Natural killer cell (primary cell): ENCODE measurements at regions not wholly inside any gene's neighbourhood (a gene's known extent, or its start where the extent isn't known, plus 50 kb on each side); places are given as distances from the start of the nearest gene placed in this dataset.

Source experiments
- ATAC-seq, 3 donors: fragments of 150-1000 bp in 2 of 3; fragments of 200-7000 bp in 1 of 3; cut with Tn5 transposase; 1 replicate in 1 of 3; 2 replicates in 2 of 3; pipeline ENCODE4 v1.10.0; 2021; ENCODE audit warnings: mild to moderate bottlenecking in 2 of 3, moderate library complexity in 2 of 3
- DNase-seq, 2 donors: peaks; one replicate each; pipeline versions ENCODE4 v3.0.0 to v3.0.0-alpha.2; 2013 to 2021; ENCODE audit warnings: mixed read lengths in 1 of 2
- H3K27ac ChIP-seq: one replicate; pipeline ENCODE4 v1.5.1; 2013; ENCODE audit warnings: mild to moderate bottlenecking, low read length
- H3K27me3 ChIP-seq: one replicate; pipeline ENCODE4 v1.6.1; 2013; ENCODE audit warnings: low read length; ENCODE audit not compliant: control insufficient read depth, insufficient read depth
- H3K36me3 ChIP-seq: one replicate; pipeline ENCODE4 v1.6.1; 2013; ENCODE audit warnings: low read length; ENCODE audit not compliant: control insufficient read depth, insufficient read depth
- H3K4me1 ChIP-seq: one replicate; pipeline ENCODE4 v1.6.1; 2013; ENCODE audit warnings: low read length; ENCODE audit not compliant: control insufficient read depth, insufficient read depth
- H3K4me3 ChIP-seq: one replicate; pipeline ENCODE4 v1.5.1; 2013; ENCODE audit warnings: low read length
- H3K9me3 ChIP-seq: one replicate; pipeline ENCODE4 v1.6.1; 2013; ENCODE audit warnings: low read length; ENCODE audit not compliant: control insufficient read depth, insufficient read depth
- H3K27ac Mint-ChIP-seq, 2 donors: one replicate each; pipeline ENCODE4 v1.8.0; 2022; ENCODE audit warnings: mild to moderate bottlenecking in 2 of 2, mixed read lengths in 2 of 2, moderate library complexity in 1 of 2
- H3K27me3 Mint-ChIP-seq, 2 donors: one replicate each; pipeline ENCODE4 v1.8.0; 2022; ENCODE audit warnings: low read depth in 2 of 2, mixed read lengths in 2 of 2
- H3K36me3 Mint-ChIP-seq: one replicate; pipeline ENCODE4 v1.8.0; 2022; ENCODE audit warnings: mixed read lengths
- H3K4me1 Mint-ChIP-seq, 2 donors: one replicate each; pipeline ENCODE4 v1.8.0; 2022; ENCODE audit warnings: mixed read lengths in 2 of 2
- H3K4me3 Mint-ChIP-seq: one replicate; pipeline ENCODE4 v1.8.0; 2022; ENCODE audit warnings: mild to moderate bottlenecking, moderate library complexity, mixed read lengths
- H3K9me3 Mint-ChIP-seq, 2 donors: one replicate each; pipeline ENCODE4 v1.8.0; 2022; ENCODE audit warnings: mixed read lengths in 2 of 2
- WGBS: methylation state at CpG from one replicate; pipeline ENCODE4 v1.1.7; 2013; ENCODE audit warnings: missing lambda C conversion rate; ENCODE audit not compliant: insufficient coverage; 5-methylcytosine and 5-hydroxymethylcytosine counted together
- intact Hi-C: fragments of 100-400 bp; cut with micrococcal nuclease; formaldehyde crosslinking; loops from one replicate; pipeline ENCODE4 v1.14.2; 2022
- TF ChIP-seq, protein P1 (sequence below): fragments of 200-600 bp; IDR thresholded peaks from one replicate; pipeline ENCODE4 v1.8.0; 2022; ENCODE audit warnings: antibody characterized with exemption

DNA sequence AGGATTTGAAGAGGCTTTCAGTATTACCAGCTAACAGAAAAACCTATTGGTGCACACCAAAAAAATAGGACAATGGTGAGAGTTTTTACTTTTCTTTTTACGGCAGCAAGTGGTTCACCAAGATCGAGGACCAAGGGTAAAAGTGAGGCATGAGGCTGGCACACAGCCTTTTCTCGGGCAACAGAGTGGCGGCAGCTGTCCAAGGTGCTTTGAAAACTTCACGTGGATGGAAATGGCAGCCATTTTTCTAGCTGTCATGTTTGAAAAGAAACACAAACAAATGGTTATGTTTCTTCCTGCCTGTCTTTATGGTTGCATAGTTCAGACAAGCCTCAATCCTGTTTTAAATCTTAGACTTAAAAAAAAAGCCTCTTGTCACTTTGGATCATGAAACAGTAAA is 812.5 kb upstream of the CHAC2 start:
- Mint-ChIP-seq H3K4me1 (no peaks in the 10 kb centered on the region), H3K27me3 (no peaks in the 10 kb centered on the region), H3K36me3 (no peaks in the 10 kb centered on the region), H3K9me3 (peaks cover 9 to 10% of the 10 kb centered on the region in 2 donors), H3K27ac (no peak overlapping the region), H3K4me3 (no peak overlapping the region)
- Histone ChIP-seq H3K9me3 (no peaks in the 10 kb centered on the region), H3K27ac (no peak overlapping the region), H3K4me3 (no peak overlapping the region), H3K27me3 (no peaks in the 10 kb centered on the region), H3K4me1 (no peaks in the 10 kb centered on the region), H3K36me3 (no peaks in the 10 kb centered on the region)
- WGBS, result 75% methylated on average over 5 of the region's 5 CpGs
- ATAC-seq, result no peak
- no peak for DNase-seq
- intact Hi-C loops, result no loop called here
- TF ChIP-seq, protein P1, sequence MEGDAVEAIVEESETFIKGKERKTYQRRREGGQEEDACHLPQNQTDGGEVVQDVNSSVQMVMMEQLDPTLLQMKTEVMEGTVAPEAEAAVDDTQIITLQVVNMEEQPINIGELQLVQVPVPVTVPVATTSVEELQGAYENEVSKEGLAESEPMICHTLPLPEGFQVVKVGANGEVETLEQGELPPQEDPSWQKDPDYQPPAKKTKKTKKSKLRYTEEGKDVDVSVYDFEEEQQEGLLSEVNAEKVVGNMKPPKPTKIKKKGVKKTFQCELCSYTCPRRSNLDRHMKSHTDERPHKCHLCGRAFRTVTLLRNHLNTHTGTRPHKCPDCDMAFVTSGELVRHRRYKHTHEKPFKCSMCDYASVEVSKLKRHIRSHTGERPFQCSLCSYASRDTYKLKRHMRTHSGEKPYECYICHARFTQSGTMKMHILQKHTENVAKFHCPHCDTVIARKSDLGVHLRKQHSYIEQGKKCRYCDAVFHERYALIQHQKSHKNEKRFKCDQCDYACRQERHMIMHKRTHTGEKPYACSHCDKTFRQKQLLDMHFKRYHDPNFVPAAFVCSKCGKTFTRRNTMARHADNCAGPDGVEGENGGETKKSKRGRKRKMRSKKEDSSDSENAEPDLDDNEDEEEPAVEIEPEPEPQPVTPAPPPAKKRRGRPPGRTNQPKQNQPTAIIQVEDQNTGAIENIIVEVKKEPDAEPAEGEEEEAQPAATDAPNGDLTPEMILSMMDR, result no peak

DNA sequence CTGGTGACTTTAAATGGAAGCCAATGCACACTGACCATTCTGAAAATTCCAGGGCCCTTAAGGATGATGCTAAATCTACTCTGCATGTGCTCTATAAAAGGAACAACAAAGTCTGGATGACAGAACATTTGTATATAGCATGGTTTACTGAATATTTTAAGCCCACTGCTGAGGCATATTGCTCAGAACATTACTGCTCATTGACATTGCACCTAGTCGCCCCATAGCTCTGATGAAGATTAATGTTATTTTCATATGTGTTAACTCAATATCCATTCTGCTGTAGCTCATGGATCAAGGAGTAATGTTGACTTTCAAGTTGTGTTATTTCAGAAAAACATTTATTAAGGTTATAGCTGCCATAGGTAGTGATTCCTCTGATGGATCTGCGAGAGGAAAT is 827.5 kb upstream of the CHAC2 start:
- intact Hi-C loops, result no loop called here
- H3K9me3 Mint-ChIP-seq, result peaks cover 7 to 12% of the 10 kb centered on the region in 2 donors

DNA sequence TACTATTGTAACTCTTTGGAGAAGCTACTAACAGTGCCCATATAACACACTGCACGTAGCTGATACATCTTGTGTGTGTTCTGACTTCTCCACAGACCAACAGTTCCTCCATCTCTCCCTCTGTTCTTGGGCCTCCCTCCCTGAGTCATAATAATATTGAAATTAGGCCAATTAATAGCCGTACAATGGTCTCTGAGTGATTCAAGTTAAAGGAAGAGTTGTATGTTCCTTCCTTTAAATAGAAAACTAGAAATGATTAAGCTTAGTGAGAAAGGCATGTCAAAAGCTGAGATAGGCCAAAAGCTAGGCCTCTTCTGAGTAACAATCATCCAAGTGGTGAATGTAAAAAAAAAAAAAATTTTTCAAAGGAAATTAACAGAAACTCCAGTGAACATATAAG is 828.4 kb upstream of the CHAC2 start:
- no peaks in the 10 kb centered on the region for H3K27me3 Mint-ChIP-seq
- H3K9me3 Mint-ChIP-seq, result peaks cover 7 to 12% of the 10 kb centered on the region in 2 donors
- no peaks in the 10 kb centered on the region for H3K36me3 Mint-ChIP-seq
- Histone ChIP-seq H3K27ac (no peak overlapping the region), H3K9me3 (no peaks in the 10 kb centered on the region), H3K27me3 (no peaks in the 10 kb centered on the region), H3K4me3 (no peak overlapping the region), H3K36me3 (no peaks in the 10 kb centered on the region), H3K4me1 (no peaks in the 10 kb centered on the region)
- intact Hi-C loops, result no loop called here
- H3K4me3 Mint-ChIP-seq, result no peak overlapping the region
- DNase-seq, result no peak
- TF ChIP-seq, protein P1, result no peak
- H3K4me1 Mint-ChIP-seq, result no peaks in the 10 kb centered on the region
- no peak for ATAC-seq
- 64% methylated on average over 1 of the region's 2 CpGs for WGBS
- no peak overlapping the region for H3K27ac Mint-ChIP-seq

More for the DNA sequence above, 827.5 kb upstream of the CHAC2 start:
- TF ChIP-seq, protein P1, result no peak
- DNase-seq (no peak), ATAC-seq (no peak)
- Mint-ChIP-seq H3K27me3 (no peaks in the 10 kb centered on the region), H3K36me3 (no peaks in the 10 kb centered on the region), H3K4me1 (no peaks in the 10 kb centered on the region), H3K27ac (no peak overlapping the region), H3K4me3 (no peak overlapping the region)
- 70% methylated on average over 1 of the region's 2 CpGs for WGBS
- Histone ChIP-seq H3K27ac (no peak overlapping the region), H3K9me3 (no peaks in the 10 kb centered on the region), H3K4me1 (no peaks in the 10 kb centered on the region), H3K27me3 (no peaks in the 10 kb centered on the region), H3K4me3 (no peak overlapping the region), H3K36me3 (no peaks in the 10 kb centered on the region)

DNA sequence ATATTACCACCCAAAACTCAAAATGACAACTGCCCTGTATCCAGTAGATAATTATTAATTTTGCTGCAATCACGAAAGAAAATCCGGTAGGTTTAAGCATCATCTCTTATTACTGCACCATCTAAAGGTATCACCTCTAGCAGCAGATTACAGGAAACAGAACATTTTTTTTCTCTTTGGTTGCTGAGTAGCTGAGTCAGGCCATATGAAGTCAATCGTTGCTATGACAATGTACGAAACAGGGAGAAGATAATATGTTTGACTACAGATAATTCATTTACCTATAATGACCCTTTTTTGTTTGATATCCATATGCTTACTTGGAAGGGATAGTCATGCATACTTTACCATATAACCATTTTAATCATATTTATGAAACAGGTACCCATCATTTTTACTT is 831.6 kb upstream of the CHAC2 start:
- Mint-ChIP-seq H3K4me1 (no peaks in the 10 kb centered on the region), H3K9me3 (peaks cover 9 to 19% of the 10 kb centered on the region in 2 donors), H3K4me3 (no peak overlapping the region), H3K27me3 (no peaks in the 10 kb centered on the region), H3K27ac (no peak overlapping the region), H3K36me3 (no peaks in the 10 kb centered on the region)
- 88% methylated on average over 2 of the region's 4 CpGs for WGBS
- TF ChIP-seq, protein P1, result no peak
- Histone ChIP-seq H3K4me3 (no peak overlapping the region), H3K4me1 (no peaks in the 10 kb centered on the region), H3K27me3 (no peaks in the 10 kb centered on the region), H3K36me3 (no peaks in the 10 kb centered on the region), H3K27ac (no peak overlapping the region), H3K9me3 (no peaks in the 10 kb centered on the region)
- ATAC-seq (no peak), DNase-seq (no peak)
- intact Hi-C loops, result no loop called here
